Trophoblast cell (in vitro differentiated cells and primary cell): ENCODE measurements at regions not wholly inside any gene's neighbourhood (a gene's known extent, or its start where the extent isn't known, plus 50 kb on each side); places are given as distances from the start of the nearest gene placed in this dataset.

ENCODE experiments used
- DNase-seq, 2 donors: peaks; one replicate each; pipeline ENCODE4 v3.0.0-alpha.2; 2016
- H2AFZ ChIP-seq: 2 replicates; pipeline ENCODE4 v1.6.1; 2013; ENCODE audit warnings: low read length, moderate library complexity, mild to moderate bottlenecking; ENCODE audit not compliant: insufficient read depth, poor library complexity
- H2AK5ac ChIP-seq: 2 replicates; pipeline ENCODE4 v1.6.1; 2013; ENCODE audit warnings: mild to moderate bottlenecking, low read length
- H2BK120ac ChIP-seq: 2 replicates; pipeline ENCODE4 v1.6.1; 2013; ENCODE audit warnings: low read length, mild to moderate bottlenecking, moderate library complexity; ENCODE audit not compliant: insufficient read depth, poor library complexity
- H2BK12ac ChIP-seq: 2 replicates; pipeline ENCODE4 v1.6.1; 2013; ENCODE audit warnings: mild to moderate bottlenecking, low read length, moderate library complexity
- H2BK5ac ChIP-seq: 2 replicates; pipeline ENCODE4 v1.6.1; 2013; ENCODE audit warnings: low read length, low read depth, moderate library complexity, mild to moderate bottlenecking; ENCODE audit not compliant: poor library complexity
- H3K14ac ChIP-seq: 2 replicates; pipeline ENCODE4 v1.6.1; 2013; ENCODE audit warnings: mild to moderate bottlenecking, low read length
- H3K18ac ChIP-seq: 2 replicates; pipeline ENCODE4 v1.6.1; 2013; ENCODE audit warnings: mild to moderate bottlenecking, low read length
- H3K23ac ChIP-seq: 2 replicates; pipeline ENCODE4 v1.6.1; 2013; ENCODE audit warnings: low read length
- H3K27ac ChIP-seq: 2 replicates; pipeline ENCODE4 v1.5.1; 2013; ENCODE audit warnings: low read depth, mild to moderate bottlenecking, inconsistent platforms, low read length, moderate library complexity
- H3K27me3 ChIP-seq: 2 replicates; pipeline ENCODE4 v1.6.1; 2013; ENCODE audit warnings: inconsistent platforms, mild to moderate bottlenecking, low read length, moderate library complexity; ENCODE audit not compliant: insufficient read depth
- H3K36me3 ChIP-seq, 2 experiments: 1 replicate in 1 of 2; 2 replicates in 1 of 2; pipeline ENCODE4 v1.6.1; 2013; ENCODE audit warnings: low read length in 2 of 2, mild to moderate bottlenecking in 2 of 2, moderate library complexity in 1 of 2; ENCODE audit not compliant: insufficient read depth in 2 of 2, control insufficient read depth in 1 of 2
- H3K4ac ChIP-seq: 2 replicates; pipeline ENCODE4 v1.6.1; 2013; ENCODE audit warnings: low read depth, mild to moderate bottlenecking, low read length, moderate library complexity
- H3K4me1 ChIP-seq, 2 experiments: 1 replicate in 1 of 2; 2 replicates in 1 of 2; pipeline ENCODE4 v1.6.1; 2013; ENCODE audit warnings: low read length in 2 of 2, mild to moderate bottlenecking in 2 of 2, moderate library complexity in 1 of 2; ENCODE audit not compliant: insufficient read depth in 2 of 2, control insufficient read depth in 1 of 2
- H3K4me2 ChIP-seq: 2 replicates; pipeline ENCODE4 v1.6.1; 2013; ENCODE audit warnings: inconsistent platforms, mild to moderate bottlenecking, low read length, moderate library complexity
- H3K4me3 ChIP-seq: 2 replicates; pipeline ENCODE4 v1.5.1; 2013; ENCODE audit warnings: mild to moderate bottlenecking, low read depth, low read length, inconsistent platforms
- H3K79me1 ChIP-seq: one replicate; pipeline ENCODE4 v1.6.1; 2013; ENCODE audit warnings: low read length
- H3K79me2 ChIP-seq: 2 replicates; pipeline ENCODE4 v1.6.1; 2013; ENCODE audit warnings: low read length, mild to moderate bottlenecking; ENCODE audit not compliant: control insufficient read depth, insufficient read depth, poor library complexity
- H3K9ac ChIP-seq: 2 replicates; pipeline ENCODE4 v1.6.1; 2013; ENCODE audit warnings: mild to moderate bottlenecking, low read length
- H3K9me3 ChIP-seq: 2 replicates; pipeline ENCODE4 v1.6.1; 2013; ENCODE audit warnings: low read depth, mild to moderate bottlenecking, control low read depth, inconsistent platforms, low read length; ENCODE audit not compliant: insufficient read depth
- H4K12ac ChIP-seq: 2 replicates; pipeline ENCODE4 v1.6.1; 2013; ENCODE audit warnings: low read depth, mild to moderate bottlenecking, low read length, moderate library complexity
- H4K8ac ChIP-seq: 2 replicates; pipeline ENCODE4 v1.6.1; 2013; ENCODE audit warnings: low read depth, mild to moderate bottlenecking, low read length, moderate library complexity
- H4K91ac ChIP-seq: one replicate; pipeline ENCODE4 v1.6.1; 2013; ENCODE audit warnings: low read depth, mild to moderate bottlenecking, low read length, moderate library complexity
- WGBS: extraction: QIAGEN DNeasy Blood & Tissue Kit; methylation state at CpG from one replicate; pipeline ENCODE4 v1.1.7; 2013; ENCODE audit warnings: missing lambda C conversion rate; ENCODE audit not compliant: insufficient read length, insufficient coverage; ENCODE audit errors: extremely low coverage; 5-methylcytosine and 5-hydroxymethylcytosine counted together

DNA sequence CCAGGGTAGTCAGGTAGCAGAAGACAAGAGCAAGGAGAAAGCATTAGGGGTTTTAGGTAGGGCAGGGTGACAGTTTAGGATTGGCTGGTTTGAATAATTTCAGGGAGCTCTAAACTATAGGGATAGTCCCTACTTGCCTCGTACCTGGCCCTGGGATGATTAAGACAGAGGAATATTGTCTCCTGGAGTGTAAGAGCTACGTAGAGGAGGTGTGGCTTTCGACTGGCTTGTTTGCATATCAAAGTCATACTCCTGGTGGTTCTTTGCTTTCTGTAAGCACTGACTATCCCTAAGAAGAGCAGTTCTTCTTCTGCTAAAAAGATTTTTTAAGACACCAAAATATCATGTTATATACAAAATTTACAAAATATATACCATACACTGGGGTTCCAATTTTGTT lies 1867.4 kb downstream of the SUCLG1 start:
- Histone ChIP-seq H3K4ac (no peak overlapping the region), H2BK5ac (no peak overlapping the region)
- no CpG with 5 or more reads among the region's 3 CpGs for WGBS

DNA sequence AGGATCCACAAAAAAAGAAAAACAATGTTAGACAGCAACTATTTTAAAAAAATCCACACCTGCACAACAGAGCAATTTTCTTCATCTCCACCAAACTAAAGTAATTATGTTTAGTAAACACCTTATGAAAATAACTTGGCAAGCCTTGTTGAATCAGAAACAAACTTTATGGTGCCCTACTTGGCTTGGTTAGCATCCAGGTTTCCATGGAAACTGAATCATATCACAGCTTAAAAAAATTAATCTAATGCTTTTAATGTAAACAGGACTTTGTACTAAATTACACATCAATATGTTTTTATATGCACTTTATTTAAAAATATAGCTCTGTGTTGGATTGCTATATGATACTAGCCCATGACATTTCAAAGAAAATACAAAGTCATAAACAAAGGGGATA lies 1882.4 kb downstream of the SUCLG1 start:
- Histone ChIP-seq H3K4me3 (no peak overlapping the region), H3K79me1 (no peaks in the 10 kb centered on the region), H4K91ac (no peak overlapping the region), H3K9ac (no peak overlapping the region), H2BK5ac (no peak overlapping the region), H3K4me2 (no peak overlapping the region), H3K4me1 (no peaks in the 10 kb centered on the region), H3K18ac (no peak overlapping the region), H3K79me2 (no peaks in the 10 kb centered on the region), H3K14ac (no peak overlapping the region), H3K27me3 (no peaks in the 10 kb centered on the region), H3K23ac (no peak overlapping the region), H3K27ac (no peak overlapping the region), H2BK12ac (no peak overlapping the region), H2BK120ac (no peak overlapping the region), H4K8ac (no peak overlapping the region), H3K36me3 (no peaks in the 10 kb centered on the region), H3K9me3 (peaks cover 2% of the 10 kb centered on the region), H2AFZ (no peak overlapping the region), H4K12ac (no peak overlapping the region), H3K4ac (no peak overlapping the region), H2AK5ac (no peak overlapping the region)
- no peak for DNase-seq

More for the DNA sequence above, 1867.4 kb downstream of the SUCLG1 start:
- no peak overlapping the region for H3K14ac ChIP-seq
- no peaks in the 10 kb centered on the region for H3K27me3 ChIP-seq
- H3K9ac ChIP-seq = no peak overlapping the region
- no peaks in the 10 kb centered on the region for H3K79me2 ChIP-seq
- H3K4me3 ChIP-seq = no peak overlapping the region
- no peaks in the 10 kb centered on the region for H3K79me1 ChIP-seq
- no peaks in the 10 kb centered on the region for H3K9me3 ChIP-seq
- H3K4me2 ChIP-seq = no peak overlapping the region
- H4K12ac ChIP-seq = no peak overlapping the region
- H2AK5ac ChIP-seq = no peak overlapping the region
- H4K8ac ChIP-seq = no peak overlapping the region
- no peak overlapping the region for H4K91ac ChIP-seq
- H3K36me3 ChIP-seq = no peaks in the 10 kb centered on the region
- no peak overlapping the region for H3K27ac ChIP-seq
- no peak overlapping the region for H3K23ac ChIP-seq
- no peak overlapping the region for H2BK12ac ChIP-seq
- DNase-seq = no peak
- H3K18ac ChIP-seq = no peak overlapping the region
- no peaks in the 10 kb centered on the region for H3K4me1 ChIP-seq
- H2BK120ac ChIP-seq = no peak overlapping the region
- H2AFZ ChIP-seq = no peak overlapping the region

DNA sequence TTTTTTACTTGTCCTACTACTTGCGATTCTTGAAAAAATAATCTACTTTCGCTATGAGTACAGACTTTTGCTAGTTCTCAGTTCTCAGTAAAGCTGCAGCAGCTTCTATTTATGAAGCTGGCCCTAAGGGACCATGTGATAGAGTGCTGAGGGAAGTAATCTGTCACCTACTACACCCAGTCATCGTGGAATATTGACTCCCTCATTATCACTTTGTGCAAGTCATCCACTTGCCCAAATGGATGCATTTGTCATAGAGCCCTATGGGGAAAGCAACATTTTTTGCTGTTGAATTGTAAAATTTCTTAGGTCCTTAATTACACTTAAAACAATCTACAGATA lies 1919.8 kb downstream of the SUCLG1 start:
- no peaks in the 10 kb centered on the region for H3K4me1 ChIP-seq
- no peak overlapping the region for H2BK120ac ChIP-seq
- no peaks in the 10 kb centered on the region for H3K9me3 ChIP-seq
- no peak overlapping the region for H4K8ac ChIP-seq
- H3K79me1 ChIP-seq = no peaks in the 10 kb centered on the region
- H3K9ac ChIP-seq = no peak overlapping the region
- no peak overlapping the region for H2BK5ac ChIP-seq
- no peak overlapping the region for H3K4me3 ChIP-seq
- no peak overlapping the region for H3K27ac ChIP-seq
- no peak overlapping the region for H2BK12ac ChIP-seq
- peak in 1 of 2 donors; percentile 21 for DNase-seq
- H2AFZ ChIP-seq = no peak overlapping the region
- no peaks in the 10 kb centered on the region for H3K27me3 ChIP-seq
- H3K4ac ChIP-seq = no peak overlapping the region
- no CpG with 5 or more reads among the region's 3 CpGs for WGBS
- H3K4me2 ChIP-seq = no peak overlapping the region
- H3K18ac ChIP-seq = no peak overlapping the region
- no peak overlapping the region for H4K91ac ChIP-seq
- no peaks in the 10 kb centered on the region for H3K79me2 ChIP-seq
- no peak overlapping the region for H4K12ac ChIP-seq
- H3K36me3 ChIP-seq = no peaks in the 10 kb centered on the region
- no peak overlapping the region for H3K14ac ChIP-seq
- H2AK5ac ChIP-seq = no peak overlapping the region
- H3K23ac ChIP-seq = no peak overlapping the region

DNA sequence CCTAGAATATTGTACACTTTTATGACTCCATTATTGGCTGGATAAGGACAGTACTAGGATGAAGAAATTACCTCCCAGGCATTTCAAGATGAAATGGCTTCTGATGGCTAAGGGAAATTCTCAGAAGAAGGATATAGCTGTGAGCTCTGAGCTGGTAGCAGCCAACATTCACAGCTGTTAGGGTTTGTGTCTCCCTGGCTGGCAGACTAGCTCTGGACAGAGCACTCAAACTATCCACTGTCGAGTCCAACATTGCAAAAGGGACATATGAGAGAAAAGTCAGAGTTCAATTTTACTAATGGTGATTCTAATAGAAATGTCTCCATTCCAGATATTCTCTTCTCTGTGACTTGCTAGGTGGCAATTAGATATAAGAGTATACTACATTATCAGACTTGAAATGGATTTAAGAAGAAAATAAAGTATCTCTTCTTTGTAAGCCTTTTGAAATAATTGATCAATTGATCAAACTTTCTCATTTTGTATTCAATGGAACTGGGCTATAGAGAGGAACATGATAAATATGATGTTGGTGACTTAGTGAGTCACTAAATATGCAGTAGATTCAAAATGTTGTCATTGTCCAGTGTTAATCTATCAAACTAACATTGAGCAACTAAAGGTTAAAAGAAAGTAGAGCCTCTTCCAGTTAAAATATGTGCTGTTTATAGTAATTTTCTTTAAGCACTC lies 1920.3 kb downstream of the SUCLG1 start:
- Histone ChIP-seq H4K12ac (no peak overlapping the region), H4K8ac (no peak overlapping the region), H3K4me3 (no peak overlapping the region)

More for the DNA sequence above, 1920.3 kb downstream of the SUCLG1 start:
- no peak for DNase-seq
- no peak overlapping the region for H4K91ac ChIP-seq
- no peaks in the 10 kb centered on the region for H3K36me3 ChIP-seq
- H3K9ac ChIP-seq = no peak overlapping the region
- H2BK5ac ChIP-seq = no peak overlapping the region
- H3K4me2 ChIP-seq = no peak overlapping the region
- no peak overlapping the region for H2BK12ac ChIP-seq
- H3K79me2 ChIP-seq = no peaks in the 10 kb centered on the region
- H3K27me3 ChIP-seq = no peaks in the 10 kb centered on the region
- no peaks in the 10 kb centered on the region for H3K4me1 ChIP-seq
- H3K79me1 ChIP-seq = no peaks in the 10 kb centered on the region
- no peak overlapping the region for H3K18ac ChIP-seq
- no peaks in the 10 kb centered on the region for H3K9me3 ChIP-seq
- no peak overlapping the region for H2AK5ac ChIP-seq
- no peak overlapping the region for H3K14ac ChIP-seq
- no peak overlapping the region for H2AFZ ChIP-seq
- H3K23ac ChIP-seq = no peak overlapping the region
- WGBS = no CpG with 5 or more reads among the region's 1 CpG
- no peak overlapping the region for H3K4ac ChIP-seq
- no peak overlapping the region for H2BK120ac ChIP-seq
- no peak overlapping the region for H3K27ac ChIP-seq
